Loucy (cell line): ENCODE measurements at regions not wholly inside any gene's neighbourhood (a gene's known extent, or its start where the extent isn't known, plus 50 kb on each side); places are given as distances from the start of the nearest gene placed in this dataset.

Experiments
- CTCF ChIP-seq: fragments of 200-600 bp; sonication (generic); conservative IDR thresholded peaks from 2 replicates; pipeline ENCODE4 v1.5.1; 2014; ENCODE audit warnings: mild to moderate bottlenecking, antibody characterized with exemption, low read length
- EZH2phosphoT487 ChIP-seq: fragments of 200-600 bp; IDR thresholded peaks from 2 replicates; pipeline ENCODE4 v1.6.1; 2018; ENCODE audit warnings: antibody characterized with exemption, mild to moderate bottlenecking, moderate library complexity, borderline replicate concordance

- no peak for TF ChIP-seq CTCF
- TF ChIP-seq EZH2phosphoT487 = no peak
Observed at GRCh38 chr4:108297605-108298004, 128.9 kb upstream of the LEF1 start.
